HS-5 (cell line): ENCODE measurements at regions not wholly inside any gene's neighbourhood (a gene's known extent, or its start where the extent isn't known, plus 50 kb on each side); places are given as distances from the start of the nearest gene placed in this dataset.
"Not testable (repeated sequence)": the region's sequence is repeated elsewhere in the genome, so short reads cannot be mapped to it uniquely, and the experiment has no call there.

Experiments
- DNase-seq: peaks from one replicate; pipeline ENCODE4 v3.0.0-alpha.2; 2012; ENCODE audit warnings: low read depth

DNA sequence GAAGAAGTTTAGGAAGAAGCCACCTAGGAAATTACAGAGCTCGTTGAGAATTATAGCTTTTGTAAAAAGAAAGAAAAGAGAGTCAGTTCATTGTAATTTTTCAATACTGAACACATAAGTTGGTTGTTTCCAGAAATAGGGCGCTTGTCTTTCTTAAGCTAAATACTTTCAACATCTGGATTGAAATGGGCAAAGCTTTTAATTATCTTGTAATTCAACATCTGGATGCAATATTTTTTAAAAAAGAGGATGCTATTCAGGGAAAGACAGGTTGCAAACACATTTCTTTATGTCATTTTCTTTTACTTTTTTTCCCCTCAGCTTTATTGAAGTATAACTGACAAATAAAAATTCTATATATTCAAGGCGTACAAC is 100.7 kb upstream of the TRPC7 start:
- DNase-seq = no peak

DNA sequence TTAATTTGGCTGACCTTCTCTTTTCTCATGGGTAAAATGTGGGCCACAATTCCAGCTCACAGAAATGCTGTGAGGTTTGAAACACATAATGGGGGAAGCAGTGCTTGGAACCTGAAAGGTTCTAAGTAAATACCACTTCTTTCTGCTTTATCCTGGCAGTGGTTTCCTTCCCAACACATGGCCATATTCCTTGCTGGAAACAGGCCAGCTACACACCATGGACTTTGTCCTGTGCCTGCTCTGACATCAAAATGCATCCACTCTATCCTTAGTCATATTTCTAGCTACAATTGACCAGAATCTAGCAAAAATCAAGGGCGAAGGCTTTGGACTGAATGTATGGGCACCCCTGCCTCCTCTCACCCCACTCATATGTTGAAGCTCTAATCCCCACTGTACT is 93.1 kb upstream of the TRPC7 start:
- no peak for DNase-seq

- DNase-seq = no peak
These were observed 92.2 kb upstream of the TRPC7 start for GRCh38 chr5:136457390-136458013.

DNA sequence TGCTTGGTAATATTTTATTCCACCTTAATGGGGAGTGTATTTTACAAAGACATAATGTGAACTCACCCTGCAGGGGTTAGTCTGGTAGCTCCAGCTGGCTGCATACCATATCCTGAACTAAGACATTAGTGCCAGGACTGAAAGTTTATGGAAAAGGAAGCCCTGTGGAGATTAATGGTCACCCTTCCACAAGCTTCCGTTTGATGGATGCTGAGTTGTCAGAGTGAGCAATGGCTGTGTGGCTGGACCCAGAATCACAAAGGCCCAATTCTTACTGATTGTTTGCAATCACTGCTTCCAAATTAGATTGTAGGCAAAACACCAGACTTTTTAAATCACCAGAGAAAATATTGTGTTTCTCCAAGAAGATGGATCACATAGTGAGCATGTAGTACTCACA is 90.1 kb upstream of the TRPC7 start:
- no peak for DNase-seq

DNA sequence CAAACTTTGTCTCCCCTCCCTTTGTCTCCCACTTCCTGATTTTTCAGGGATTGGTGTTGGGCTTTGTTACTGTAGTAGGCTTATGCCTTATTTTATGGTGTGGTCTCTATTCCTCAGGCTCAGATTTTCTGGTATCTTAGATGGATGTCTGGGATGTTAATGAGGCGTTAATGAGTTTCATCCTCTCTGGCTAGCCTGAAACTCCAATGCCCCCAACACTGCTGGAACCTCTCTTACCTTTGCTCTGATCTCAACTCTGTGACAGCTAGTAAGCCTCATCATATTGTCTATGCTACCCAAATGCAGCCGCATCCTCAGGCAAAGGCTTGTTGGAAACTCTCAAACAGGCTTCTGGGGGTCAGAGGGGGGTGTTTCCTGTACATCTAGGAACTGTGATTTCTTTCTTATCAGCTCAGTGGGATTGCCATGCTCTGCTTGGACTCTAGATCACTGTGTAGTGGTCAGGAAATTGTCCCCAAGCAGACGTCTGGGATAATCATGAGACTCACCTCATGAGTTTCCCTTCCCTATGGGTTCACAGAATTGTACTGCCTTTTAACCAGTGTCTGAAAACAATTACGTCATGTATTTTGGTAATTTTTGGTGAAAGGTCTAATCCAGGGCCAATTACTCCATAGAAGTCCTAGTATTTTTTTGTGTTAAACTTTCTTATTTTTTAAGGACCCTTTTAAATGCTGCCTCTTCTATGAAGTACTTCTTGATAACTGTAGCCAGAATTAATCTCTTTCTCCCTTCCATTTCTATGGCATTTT is 88.8 kb upstream of the TRPC7 start:
- no peak for DNase-seq

- no peak for DNase-seq
These were observed 87.9 kb upstream of the TRPC7 start for GRCh38 chr5:136453199-136453598.

DNA sequence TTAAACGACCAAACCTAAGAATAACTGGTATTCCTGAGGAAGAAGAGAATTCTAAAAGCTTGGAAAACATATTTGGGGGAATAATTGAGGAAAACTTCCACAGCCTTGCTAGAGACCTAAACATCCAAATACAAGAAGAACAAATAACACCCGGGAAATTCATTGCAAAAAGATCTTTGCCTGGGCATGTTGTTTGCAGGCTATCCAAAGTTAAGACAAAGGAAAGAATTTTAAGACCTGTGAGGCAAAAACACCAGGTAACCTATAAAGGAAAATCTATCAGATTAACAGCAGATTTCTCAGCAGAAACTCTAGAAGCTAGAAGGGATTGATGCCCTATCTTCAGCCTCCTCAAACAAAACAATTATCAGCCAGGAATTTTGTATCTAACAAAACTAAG is 82.2 kb upstream of the TRPC7 start:
- DNase-seq = not testable (repeated sequence)

DNA sequence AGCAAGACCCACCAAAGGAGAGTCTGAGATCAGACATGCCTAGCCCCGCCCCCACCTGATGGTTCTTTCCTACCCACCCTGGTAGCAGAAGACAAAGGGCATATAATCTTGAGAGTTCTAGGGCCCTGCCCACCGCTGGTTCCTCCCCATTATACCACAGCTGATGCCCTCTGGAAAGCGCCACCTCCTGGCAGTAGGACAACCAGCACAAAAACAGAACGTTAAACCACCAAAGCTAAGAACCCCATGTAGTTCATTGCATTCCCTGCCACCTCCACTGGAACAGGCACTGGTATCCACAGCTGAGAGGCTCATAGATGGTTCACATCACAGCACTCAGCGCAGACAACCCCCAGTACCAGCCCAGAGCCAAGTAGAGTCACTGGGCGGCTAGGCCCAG is 81.2 kb upstream of the TRPC7 start:
- no peak for DNase-seq

GRCh38 chr5:136444099-136444498 is 78.8 kb upstream of the TRPC7 start:
- DNase-seq = not testable (repeated sequence)

- no peak for DNase-seq
These were observed 74.0 kb upstream of the TRPC7 start for GRCh38 chr5:136439367-136439766.

GRCh38 chr5:136435946-136436543 is 70.7 kb upstream of the TRPC7 start:
- no peak for DNase-seq

DNA sequence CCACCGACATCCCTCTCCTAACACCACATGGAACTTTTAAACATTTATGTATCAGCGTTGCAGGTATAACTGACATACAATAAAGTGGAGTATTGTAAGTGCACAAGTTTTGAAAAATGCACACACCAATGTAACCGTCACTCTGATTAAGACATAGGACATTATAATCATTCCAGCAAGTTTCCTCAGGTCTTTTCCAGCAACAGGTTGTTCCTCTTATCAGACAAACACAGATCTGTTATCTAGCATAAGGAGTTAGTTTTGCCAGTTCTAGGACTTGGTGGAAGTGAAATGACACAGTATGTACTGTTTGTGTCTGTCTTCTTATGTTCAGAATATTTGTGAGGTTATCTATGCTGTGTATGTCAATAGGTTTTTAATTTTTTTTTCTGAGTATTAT is 69.5 kb upstream of the TRPC7 start:
- no peak for DNase-seq

- DNase-seq = no peak
These were observed 67.4 kb upstream of the TRPC7 start for GRCh38 chr5:136432705-136433104.

- DNase-seq = no peak
These were observed 64.7 kb upstream of the TRPC7 start for GRCh38 chr5:136430081-136430480.

- DNase-seq = no peak
These were observed 62.1 kb upstream of the TRPC7 start for GRCh38 chr5:136427426-136427825.

DNA sequence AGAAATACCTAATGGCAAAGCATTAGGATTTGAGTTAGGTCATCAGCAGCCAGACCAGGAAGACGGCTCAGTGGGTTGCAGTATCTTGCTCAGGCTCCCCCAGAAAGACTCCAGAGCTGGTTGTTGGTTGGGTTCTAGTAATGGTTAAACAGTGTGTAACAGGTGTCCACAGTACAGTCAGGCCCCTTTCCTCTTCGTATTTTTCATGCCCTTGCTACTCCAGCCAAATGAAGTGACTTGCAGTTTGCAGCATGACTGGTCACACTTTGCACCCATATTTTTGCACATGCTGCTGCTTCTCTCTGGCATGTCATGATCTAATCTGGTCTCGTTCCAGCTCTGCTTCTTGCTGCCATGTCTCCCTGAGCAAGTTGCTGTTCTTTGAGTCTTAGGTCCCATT is 60.6 kb upstream of the TRPC7 start:
- no peak for DNase-seq

GRCh38 chr5:136424835-136425584 is 59.7 kb upstream of the TRPC7 start:
- no peak for DNase-seq

GRCh38 chr5:136423944-136424606 is 58.7 kb upstream of the TRPC7 start:
- DNase-seq = no peak

- DNase-seq = no peak
These were observed 55.0 kb upstream of the TRPC7 start for GRCh38 chr5:136420168-136420898.

DNA sequence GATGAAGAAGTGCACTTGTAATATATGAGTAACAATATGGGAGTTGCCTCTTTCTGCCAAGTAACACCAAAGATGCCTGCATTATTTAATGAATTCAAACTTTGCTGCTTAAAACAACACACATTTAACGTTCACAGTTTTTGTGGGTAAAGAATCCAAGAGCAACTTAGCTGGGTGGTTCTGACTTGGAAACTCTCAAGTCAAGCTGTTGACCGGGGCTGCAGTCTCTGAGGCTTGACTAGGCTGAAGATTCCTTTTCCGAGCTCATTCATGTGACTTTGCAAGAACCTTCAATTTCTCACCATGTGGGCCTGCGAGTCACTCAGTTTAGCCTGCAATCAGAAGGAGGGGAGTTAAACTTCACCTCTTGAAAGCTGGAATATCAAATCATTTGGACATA is 53.0 kb upstream of the TRPC7 start:
- DNase-seq = no peak
